HEK293 (cell line): ENCODE measurements at regions not wholly inside any gene's neighbourhood (a gene's known extent, or its start where the extent isn't known, plus 50 kb on each side); places are given as distances from the start of the nearest gene placed in this dataset.

ENCODE experiments used
- CTCF ChIA-PET: fragments of 350-600 bp; formaldehyde crosslinking; extraction: SDS; loops from one replicate; lab custom pipeline; 2021; ENCODE audit warnings: antibody characterized with exemption; lab: Yijun Ruan, JAX
- POLR2A ChIA-PET: fragments of 300-600 bp; formaldehyde crosslinking; extraction: SDS; loops from one replicate; lab custom pipeline; 2020; ENCODE audit warnings: antibody characterized with exemption, inconsistent platforms; lab: Yijun Ruan, JAX
- H3K27ac ChIP-seq: fragments of 200-500 bp; sonication (Bioruptor generic); 2 replicates; pipeline ENCODE4 v1.5.1; 2014; ENCODE audit warnings: low read depth, low read length, control low read depth, inconsistent platforms; ENCODE audit errors: extremely low read depth
- H3K36me3 ChIP-seq, 2 experiments: fragments of 200-500 bp in 1 of 2; sonication (Bioruptor generic) in 1 of 2; 1 replicate in 1 of 2; 2 replicates in 1 of 2; pipeline ENCODE4 v1.5.1; 2014 to 2017; ENCODE audit warnings: inconsistent platforms in 2 of 2, low read length in 2 of 2; ENCODE audit not compliant: control insufficient read depth in 2 of 2, insufficient read depth in 1 of 2
- H3K4me1 ChIP-seq: fragments of 200-500 bp; sonication (Bioruptor generic); 2 replicates; pipeline ENCODE4 v1.5.1; 2014; ENCODE audit warnings: mild to moderate bottlenecking, low read length, inconsistent platforms; ENCODE audit not compliant: control insufficient read depth, insufficient read depth
- H3K4me3 ChIP-seq: 2 replicates; pipeline ENCODE4 v1.5.1; 2011; ENCODE audit warnings: low read depth, mild to moderate bottlenecking, control low read depth, low read length, moderate library complexity
- H3K9me3 ChIP-seq: fragments of 200-500 bp; sonication (Bioruptor generic); 2 replicates; pipeline ENCODE4 v1.5.1; 2014; ENCODE audit warnings: low read depth, low read length, inconsistent platforms; ENCODE audit not compliant: control insufficient read depth, insufficient read depth
- MEIS1 ChIP-seq: sonication (generic); formaldehyde crosslinking; IDR thresholded peaks from 2 replicates; pipeline ENCODE4 v1.8.1; 2022; ENCODE audit warnings: missing genetic modification reagents, mild to moderate bottlenecking, borderline replicate concordance
- MZF1 ChIP-seq: fragments of 450-650 bp; formaldehyde crosslinking; IDR thresholded peaks from 2 replicates; pipeline ENCODE4 v1.5.1; 2017; ENCODE audit warnings: missing biosample characterization, missing genetic modification characterization, borderline replicate concordance
- RBAK ChIP-seq: fragments of 450-650 bp; formaldehyde crosslinking; IDR thresholded peaks from 2 replicates; pipeline ENCODE4 v1.5.1; 2016; ENCODE audit warnings: missing biosample characterization, missing genetic modification characterization
- ZBTB49 ChIP-seq: fragments of 450-650 bp; formaldehyde crosslinking; IDR thresholded peaks from 2 replicates; pipeline ENCODE4 v1.5.1; 2016; ENCODE audit warnings: missing biosample characterization, missing genetic modification characterization, low read depth
- ZBTB8A ChIP-seq: fragments of 450-650 bp; formaldehyde crosslinking; IDR thresholded peaks from 2 replicates; pipeline ENCODE4 v1.5.1; 2016; ENCODE audit warnings: missing biosample characterization, missing genetic modification characterization
- ZNF146 ChIP-seq: fragments of 450-650 bp; formaldehyde crosslinking; IDR thresholded peaks from 2 replicates; pipeline ENCODE4 v1.5.1; 2016; ENCODE audit warnings: missing biosample characterization, missing genetic modification characterization
- ZNF184 ChIP-seq: fragments of 450-650 bp; IDR thresholded peaks from 2 replicates; pipeline ENCODE4 v1.5.1; 2018; ENCODE audit warnings: missing biosample characterization, mild to moderate bottlenecking, missing genetic modification characterization
- ZNF23 ChIP-seq: fragments of 450-650 bp; formaldehyde crosslinking; IDR thresholded peaks from 2 replicates; pipeline ENCODE4 v1.5.1; 2016; ENCODE audit warnings: missing biosample characterization, missing genetic modification characterization, borderline replicate concordance
- ZNF280D ChIP-seq: fragments of 450-650 bp; formaldehyde crosslinking; IDR thresholded peaks from 2 replicates; pipeline ENCODE4 v1.5.1; 2016; ENCODE audit warnings: missing biosample characterization, missing genetic modification characterization
- ZNF324 ChIP-seq: fragments of 450-650 bp; formaldehyde crosslinking; IDR thresholded peaks from 2 replicates; pipeline ENCODE4 v1.5.1; 2016; ENCODE audit warnings: missing biosample characterization, missing genetic modification characterization
- ZNF350 ChIP-seq: fragments of 450-650 bp; formaldehyde crosslinking; IDR thresholded peaks from 2 replicates; pipeline ENCODE4 v1.5.0; 2017; ENCODE audit warnings: missing biosample characterization, mild to moderate bottlenecking, missing genetic modification characterization
- ZNF37A ChIP-seq: fragments of 450-650 bp; IDR thresholded peaks from 2 replicates; pipeline ENCODE4 v1.5.1; 2018; ENCODE audit warnings: missing biosample characterization, missing genetic modification characterization
- ZNF404 ChIP-seq: fragments of 450-650 bp; formaldehyde crosslinking; IDR thresholded peaks from 2 replicates; pipeline ENCODE4 v1.5.1; 2017; ENCODE audit warnings: missing biosample characterization, missing genetic modification characterization
- ZNF513 ChIP-seq: fragments of 450-650 bp; IDR thresholded peaks from 2 replicates; pipeline ENCODE4 v1.5.1; 2018; ENCODE audit warnings: missing biosample characterization, missing genetic modification characterization
- ZNF555 ChIP-seq: fragments of 450-650 bp; formaldehyde crosslinking; conservative IDR thresholded peaks from 2 replicates; pipeline ENCODE4 v1.5.1; 2017; ENCODE audit warnings: missing biosample characterization, mild to moderate bottlenecking, missing genetic modification characterization, inconsistent platforms
- ZNF624 ChIP-seq: fragments of 450-650 bp; formaldehyde crosslinking; IDR thresholded peaks from 2 replicates; pipeline ENCODE4 v1.5.1; 2017; ENCODE audit warnings: missing biosample characterization, missing genetic modification characterization
- ZNF626 ChIP-seq: fragments of 450-650 bp; sonication (Bioruptor Pico); formaldehyde crosslinking; IDR thresholded peaks from 2 replicates; pipeline ENCODE4 v1.5.1; 2018; ENCODE audit warnings: missing biosample characterization, missing genetic modification characterization, inconsistent platforms
- ZNF785 ChIP-seq: fragments of 450-650 bp; formaldehyde crosslinking; IDR thresholded peaks from 2 replicates; pipeline ENCODE4 v1.5.1; 2016; ENCODE audit warnings: missing biosample characterization, missing genetic modification characterization
- TF ChIP-seq, protein P1 (sequence below): fragments of 450-650 bp; formaldehyde crosslinking; IDR thresholded peaks from 2 replicates; pipeline ENCODE4 v1.5.1; 2016; ENCODE audit warnings: missing biosample characterization, missing genetic modification characterization
- TF ChIP-seq, protein P2 (sequence below): fragments of 450-650 bp; formaldehyde crosslinking; IDR thresholded peaks from 2 replicates; pipeline ENCODE4 v1.5.1; 2017; ENCODE audit warnings: missing biosample characterization, missing genetic modification characterization
- TF ChIP-seq, protein P3 (sequence below): fragments of 450-650 bp; formaldehyde crosslinking; IDR thresholded peaks from 2 replicates; pipeline ENCODE4 v1.5.1; 2016; ENCODE audit warnings: missing biosample characterization, missing genetic modification characterization

DNA sequence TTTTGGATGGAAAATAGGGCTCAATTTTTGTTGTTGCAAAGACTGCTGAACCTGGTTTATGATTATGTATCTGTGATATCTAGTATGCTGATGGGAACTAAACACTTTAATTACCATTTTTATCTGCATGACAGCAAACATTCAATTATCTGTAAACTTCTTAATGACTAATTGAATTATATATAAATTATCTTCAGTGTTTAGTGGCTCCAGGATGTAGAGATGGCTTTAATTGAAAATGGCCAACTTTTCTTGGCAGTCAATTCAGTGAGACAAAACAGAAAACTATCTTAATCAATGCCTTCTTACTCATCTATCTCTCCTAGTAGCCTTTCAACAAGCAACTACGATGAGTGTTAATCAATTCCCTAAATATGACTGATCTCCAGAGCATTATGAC lies 591.3 kb downstream of the HACE1 start (continued):
- no peak for TF ChIP-seq MEIS1 (CRISPR knock-in tag)
- no peak for TF ChIP-seq ZNF624

GRCh38 chr6:104266922-104267321 lies 592.8 kb downstream of the HACE1 start:
- Histone ChIP-seq H3K36me3 (no peaks in the 10 kb centered on the region), H3K4me3 (no peak overlapping the region), H3K27ac (no peak overlapping the region), H3K9me3 (no peaks in the 10 kb centered on the region), H3K4me1 (no peaks in the 10 kb centered on the region)
- no peak for TF ChIP-seq ZNF37A (tag by site-specific recombination)
- TF ChIP-seq ZNF184 (tag by site-specific recombination): no peak
- TF ChIP-seq ZNF280D (tag by site-specific recombination): no peak
- TF ChIP-seq ZNF785 (tag by site-specific recombination): no peak
- TF ChIP-seq MZF1 (tag by site-specific recombination): no peak
- TF ChIP-seq ZNF23 (tag by site-specific recombination): no peak
- no peak for TF ChIP-seq ZNF324 (tag by site-specific recombination)
- no peak for TF ChIP-seq ZNF626 (tag by site-specific recombination)
- TF ChIP-seq ZNF404 (tag by site-specific recombination): no peak
- TF ChIP-seq ZBTB49 (tag by site-specific recombination): no peak
- TF ChIP-seq, protein P1, sequence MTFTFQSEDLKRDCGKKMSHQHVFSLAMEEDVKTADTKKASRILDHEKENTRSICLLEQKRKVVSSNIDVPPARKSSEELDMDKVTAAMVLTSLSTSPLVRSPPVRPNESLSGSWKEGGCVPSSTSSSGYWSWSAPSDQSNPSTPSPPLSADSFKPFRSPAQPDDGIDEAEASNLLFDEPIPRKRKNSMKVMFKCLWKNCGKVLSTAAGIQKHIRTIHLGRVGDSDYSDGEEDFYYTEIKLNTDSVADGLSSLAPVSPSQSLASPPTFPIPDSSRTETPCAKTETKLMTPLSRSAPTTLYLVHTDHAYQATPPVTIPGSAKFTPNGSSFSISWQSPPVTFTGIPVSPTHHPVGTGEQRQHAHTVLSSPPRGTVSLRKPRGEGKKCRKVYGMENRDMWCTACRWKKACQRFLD (tag by site-specific recombination): no peak
- no peak for TF ChIP-seq ZNF350 (tag by site-specific recombination)
- TF ChIP-seq ZNF513 (tag by site-specific recombination): no peak
- TF ChIP-seq ZBTB8A (tag by site-specific recombination): no peak
- TF ChIP-seq, protein P2, sequence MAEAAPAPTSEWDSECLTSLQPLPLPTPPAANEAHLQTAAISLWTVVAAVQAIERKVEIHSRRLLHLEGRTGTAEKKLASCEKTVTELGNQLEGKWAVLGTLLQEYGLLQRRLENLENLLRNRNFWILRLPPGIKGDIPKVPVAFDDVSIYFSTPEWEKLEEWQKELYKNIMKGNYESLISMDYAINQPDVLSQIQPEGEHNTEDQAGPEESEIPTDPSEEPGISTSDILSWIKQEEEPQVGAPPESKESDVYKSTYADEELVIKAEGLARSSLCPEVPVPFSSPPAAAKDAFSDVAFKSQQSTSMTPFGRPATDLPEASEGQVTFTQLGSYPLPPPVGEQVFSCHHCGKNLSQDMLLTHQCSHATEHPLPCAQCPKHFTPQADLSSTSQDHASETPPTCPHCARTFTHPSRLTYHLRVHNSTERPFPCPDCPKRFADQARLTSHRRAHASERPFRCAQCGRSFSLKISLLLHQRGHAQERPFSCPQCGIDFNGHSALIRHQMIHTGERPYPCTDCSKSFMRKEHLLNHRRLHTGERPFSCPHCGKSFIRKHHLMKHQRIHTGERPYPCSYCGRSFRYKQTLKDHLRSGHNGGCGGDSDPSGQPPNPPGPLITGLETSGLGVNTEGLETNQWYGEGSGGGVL: no peak
- TF ChIP-seq RBAK (tag by site-specific recombination): no peak
- TF ChIP-seq ZNF555 (tag by site-specific recombination): no peak
- TF ChIP-seq ZNF146 (tag by site-specific recombination): no peak
- TF ChIP-seq, protein P3, sequence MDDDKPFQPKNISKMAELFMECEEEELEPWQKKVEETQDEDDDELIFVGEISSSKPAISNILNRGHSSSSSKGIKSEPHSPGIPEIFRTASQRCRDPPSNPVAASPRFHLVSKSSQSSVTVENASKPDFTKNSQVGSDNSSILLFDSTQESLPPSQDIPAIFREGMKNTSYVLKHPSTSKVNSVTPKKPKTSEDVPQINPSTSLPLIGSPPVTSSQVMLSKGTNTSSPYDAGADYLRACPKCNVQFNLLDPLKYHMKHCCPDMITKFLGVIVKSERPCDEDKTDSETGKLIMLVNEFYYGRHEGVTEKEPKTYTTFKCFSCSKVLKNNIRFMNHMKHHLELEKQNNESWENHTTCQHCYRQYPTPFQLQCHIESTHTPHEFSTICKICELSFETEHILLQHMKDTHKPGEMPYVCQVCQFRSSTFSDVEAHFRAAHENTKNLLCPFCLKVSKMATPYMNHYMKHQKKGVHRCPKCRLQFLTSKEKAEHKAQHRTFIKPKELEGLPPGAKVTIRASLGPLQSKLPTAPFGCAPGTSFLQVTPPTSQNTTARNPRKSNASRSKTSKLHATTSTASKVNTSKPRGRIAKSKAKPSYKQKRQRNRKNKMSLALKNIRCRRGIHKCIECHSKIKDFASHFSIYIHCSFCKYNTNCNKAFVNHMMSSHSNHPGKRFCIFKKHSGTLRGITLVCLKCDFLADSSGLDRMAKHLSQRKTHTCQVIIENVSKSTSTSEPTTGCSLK (tag by site-specific recombination): no peak
- ChIA-PET POLR2A (no interaction called here), CTCF (no interaction called here)
